IMR-90 (cell line): ENCODE measurements at regions not wholly inside any gene's neighbourhood (a gene's known extent, or its start where the extent isn't known, plus 50 kb on each side); places are given as distances from the start of the nearest gene placed in this dataset.

Experiments
- ATAC-seq: fragments of 200-7000 bp; cut with Tn5 transposase; 2 replicates; pipeline ENCODE4 v1.9.1; 2020; ENCODE audit warnings: low read depth, mild to moderate bottlenecking, moderate library complexity
- BruUV-seq: library from RNA; stranded (reverse); fragments of 400-500 nt; replicated peaks from 2 replicates; lab custom pipeline; 2021; lab: Mats Ljungman, UMichigan
- CTCF ChIA-PET: fragments of 300-600 bp; formaldehyde crosslinking; extraction: SDS; loops from one replicate; lab custom pipeline; 2021; ENCODE audit warnings: antibody characterized with exemption; lab: Yijun Ruan, JAX
- POLR2A ChIA-PET: fragments of 300-600 bp; sonication (Branson Sonifier 250); formaldehyde crosslinking; loops from one replicate; lab custom pipeline; 2022; ENCODE audit warnings: antibody characterized with exemption; ENCODE audit not compliant: unreplicated experiment; lab: Charles Lee
- DNase-seq: peaks from one replicate; pipeline ENCODE4 v3.0.0; 2013
- H2AFZ ChIP-seq: replicated peaks from 2 replicates; pipeline ENCODE3; 2013; ENCODE audit warnings: low read length, mild to moderate bottlenecking; ENCODE audit not compliant: poor library complexity
- H2AK5ac ChIP-seq: 2 replicates; pipeline ENCODE4 v1.6.1; 2013; ENCODE audit warnings: low read depth, low read length, inconsistent platforms
- H2AK9ac ChIP-seq: replicated peaks from 2 replicates; pipeline ENCODE3; 2013; ENCODE audit warnings: mild to moderate bottlenecking, low read depth, low read length, moderate library complexity; ENCODE audit not compliant: poor library complexity
- H2BK120ac ChIP-seq: 2 replicates; pipeline ENCODE4 v1.6.1; 2013; ENCODE audit warnings: low read depth, low read length, inconsistent platforms
- H2BK15ac ChIP-seq: 3 replicates; pipeline ENCODE4 v1.6.1; 2013; ENCODE audit warnings: low read depth, low read length, inconsistent platforms
- H2BK20ac ChIP-seq: 2 replicates; pipeline ENCODE4 v1.6.1; 2013; ENCODE audit warnings: low read depth, mild to moderate bottlenecking, inconsistent platforms, low read length, moderate library complexity
- H2BK5ac ChIP-seq: 2 replicates; pipeline ENCODE4 v1.6.1; 2013; ENCODE audit warnings: mild to moderate bottlenecking, low read depth, low read length, inconsistent platforms; ENCODE audit not compliant: poor library complexity, severe bottlenecking
- H3K14ac ChIP-seq: replicated peaks from 2 replicates; pipeline ENCODE4 v1.6.1; 2013; ENCODE audit warnings: low read depth, low read length, inconsistent platforms
- H3K18ac ChIP-seq: 2 replicates; pipeline ENCODE4 v1.6.1; 2013; ENCODE audit warnings: low read depth, low read length, control low read depth
- H3K23ac ChIP-seq: 2 replicates; pipeline ENCODE4 v1.6.1; 2013; ENCODE audit warnings: low read depth, low read length, inconsistent platforms
- H3K27ac ChIP-seq: 2 replicates; pipeline ENCODE4 v1.5.1; 2013; ENCODE audit warnings: mild to moderate bottlenecking, control low read depth, low read length; ENCODE audit not compliant: insufficient read depth
- H3K27me3 ChIP-seq: 2 replicates; pipeline ENCODE4 v1.6.1; 2013; ENCODE audit warnings: low read length; ENCODE audit not compliant: control insufficient read depth, insufficient read depth
- H3K36me3 ChIP-seq: 2 replicates; pipeline ENCODE4 v1.6.1; 2013; ENCODE audit warnings: low read length, mixed read lengths; ENCODE audit not compliant: control insufficient read depth, insufficient read depth
- H3K4ac ChIP-seq: 2 replicates; pipeline ENCODE4 v1.6.1; 2013; ENCODE audit warnings: low read depth, low read length, inconsistent platforms
- H3K4me1 ChIP-seq: 2 replicates; pipeline ENCODE4 v1.6.1; 2013; ENCODE audit warnings: low read length, mixed read lengths; ENCODE audit not compliant: control insufficient read depth, insufficient read depth
- H3K4me2 ChIP-seq: 2 replicates; pipeline ENCODE4 v1.6.1; 2013; ENCODE audit warnings: low read depth, mild to moderate bottlenecking, control low read depth, low read length, moderate library complexity
- H3K4me3 ChIP-seq: 2 replicates; pipeline ENCODE4 v1.5.1; 2013; ENCODE audit warnings: low read depth, mild to moderate bottlenecking, control low read depth, low read length, moderate library complexity; ENCODE audit not compliant: insufficient read depth
- H3K56ac ChIP-seq: 2 replicates; pipeline ENCODE4 v1.6.1; 2013; ENCODE audit warnings: low read length, inconsistent platforms; ENCODE audit not compliant: insufficient read depth; ENCODE audit errors: extremely low read depth
- H3K79me1 ChIP-seq, 2 experiments: 2 replicates each; pipeline ENCODE4 v1.6.1; 2013; ENCODE audit warnings: low read length in 2 of 2, inconsistent platforms in 1 of 2, low read depth in 1 of 2
- H3K9ac ChIP-seq: 2 replicates; pipeline ENCODE4 v1.6.1; 2013; ENCODE audit warnings: low read depth, low read length, control low read depth
- H3K9me1 ChIP-seq: 2 replicates; pipeline ENCODE4 v1.6.1; 2013; ENCODE audit warnings: low read length, inconsistent platforms; ENCODE audit not compliant: insufficient read depth
- H3K9me3 ChIP-seq: 2 replicates; pipeline ENCODE4 v1.6.1; 2013; ENCODE audit warnings: low read length; ENCODE audit not compliant: control insufficient read depth, insufficient read depth
- H4K20me1 ChIP-seq: 2 replicates; pipeline ENCODE4 v1.6.1; 2013; ENCODE audit warnings: low read length, inconsistent platforms; ENCODE audit not compliant: insufficient read depth
- H4K5ac ChIP-seq: 2 replicates; pipeline ENCODE4 v1.6.1; 2013; ENCODE audit warnings: mild to moderate bottlenecking, low read depth, low read length, control low read depth
- H4K8ac ChIP-seq, 2 experiments: 2 replicates each; pipeline ENCODE4 v1.6.1; 2013; ENCODE audit warnings: low read depth in 2 of 2, low read length in 2 of 2, control low read depth in 1 of 2, inconsistent platforms in 1 of 2
- H4K91ac ChIP-seq: 2 replicates; pipeline ENCODE4 v1.6.1; 2013; ENCODE audit warnings: low read depth, low read length, inconsistent platforms; ENCODE audit not compliant: insufficient read depth
- BHLHE40 ChIP-seq: fragments of 150-350 bp; IDR thresholded peaks from 2 replicates; pipeline ENCODE4 v1.6.1; 2016; ENCODE audit warnings: mild to moderate bottlenecking, low read depth, low read length
- CEBPB ChIP-seq: IDR thresholded peaks from 2 replicates; pipeline ENCODE4 v1.6.1; 2012; ENCODE audit warnings: low read depth, low read length, improper control_type of control experiment
- CHD1 ChIP-seq: IDR thresholded peaks from 2 replicates; pipeline ENCODE4 v1.6.1; 2012; ENCODE audit warnings: low read depth, low read length, improper control_type of control experiment
- CTCF ChIP-seq: conservative IDR thresholded peaks from 2 replicates; pipeline ENCODE4 v1.5.1; 2012; ENCODE audit warnings: mild to moderate bottlenecking, low read depth, low read length, improper control_type of control experiment
- ELK1 ChIP-seq: fragments of 150-350 bp; IDR thresholded peaks from 2 replicates; pipeline ENCODE4 v1.6.1; 2016; ENCODE audit warnings: low read depth, mild to moderate bottlenecking, low read length, moderate library complexity, borderline replicate concordance
- FOS ChIP-seq: fragments of 150-350 bp; IDR thresholded peaks from 2 replicates; pipeline ENCODE4 v1.6.1; 2016; ENCODE audit warnings: low read depth, low read length
- MAFK ChIP-seq: IDR thresholded peaks from 2 replicates; pipeline ENCODE4 v1.6.1; 2012; ENCODE audit warnings: low read depth, low read length, improper control_type of control experiment
- MAZ ChIP-seq: IDR thresholded peaks from 2 replicates; pipeline ENCODE4 v1.6.1; 2012; ENCODE audit warnings: low read depth, mild to moderate bottlenecking, low read length, improper control_type of control experiment, moderate library complexity, borderline replicate concordance
- MXI1 ChIP-seq: IDR thresholded peaks from 2 replicates; pipeline ENCODE4 v1.6.1; 2012; ENCODE audit warnings: low read depth, mild to moderate bottlenecking, low read length, moderate library complexity, borderline replicate concordance
- NFE2L2 ChIP-seq: fragments of 150-350 bp; IDR thresholded peaks from 2 replicates; pipeline ENCODE4 v1.6.1; 2016; ENCODE audit warnings: low read depth, mild to moderate bottlenecking, low read length
- POLR2A ChIP-seq: IDR thresholded peaks from 2 replicates; pipeline ENCODE4 v1.6.1; 2012; ENCODE audit warnings: mild to moderate bottlenecking, low read depth, low read length
- RAD21 ChIP-seq: IDR thresholded peaks from 2 replicates; pipeline ENCODE4 v1.6.1; 2012; ENCODE audit warnings: low read length, improper control_type of control experiment
- RCOR1 ChIP-seq: IDR thresholded peaks from 2 replicates; pipeline ENCODE4 v1.6.1; 2012; ENCODE audit warnings: mild to moderate bottlenecking, low read length, improper control_type of control experiment; ENCODE audit not compliant: insufficient replicate concordance
- RFX5 ChIP-seq: IDR thresholded peaks from 2 replicates; pipeline ENCODE4 v1.8.0; 2012; ENCODE audit warnings: low read depth, mild to moderate bottlenecking, low read length, moderate library complexity
- SMC3 ChIP-seq: fragments of 150-350 bp; IDR thresholded peaks from 2 replicates; pipeline ENCODE4 v1.6.1; 2016; ENCODE audit warnings: low read depth, mild to moderate bottlenecking, antibody characterized with exemption, low read length, moderate library complexity
- USF2 ChIP-seq: fragments of 150-350 bp; IDR thresholded peaks from 2 replicates; pipeline ENCODE4 v1.6.1; 2017; ENCODE audit warnings: mild to moderate bottlenecking, antibody characterized with exemption, low read length, low read depth
- WGBS, 2 experiments: methylation state at CpG; one replicate each; pipeline versions ENCODE4 v1.1.5 to v1.1.7; 2013; ENCODE audit warnings: missing lambda C conversion rate in 2 of 2; ENCODE audit not compliant: insufficient read length in 1 of 2; ENCODE audit errors: extremely low coverage in 2 of 2; 5-methylcytosine and 5-hydroxymethylcytosine counted together
- dilution Hi-C: fragments of 300-500 bp; cut with HindIII; formaldehyde crosslinking; loops from one replicate; pipeline ENCODE4 v1.14.3; 2018; ENCODE audit warnings: low sequenced_read_pairs; ENCODE audit not compliant: unreplicated experiment
- in situ Hi-C: fragments of 300-500 bp; cut with MboI; formaldehyde crosslinking; loops from 3 replicates; pipeline ENCODE4 v1.14.3; 2019; ENCODE audit warnings: low sequenced_read_pairs, inconsistent platforms, mixed read lengths
- intact Hi-C: fragments of 100-400 bp; cut with micrococcal nuclease; formaldehyde crosslinking; loops from 2 replicates; pipeline ENCODE4 v1.10.0; 2022

GRCh38 chr2:139201516-139201915 lies 421.3 kb upstream of the NXPH2 start:
- intact Hi-C loops (no loop called here), dilution Hi-C loops (no loop called here), in situ Hi-C loops (no loop called here)
- Histone ChIP-seq H3K9me1 (no peaks in the 10 kb centered on the region), H3K27me3 (no peaks in the 10 kb centered on the region), H3K4me2 (no peak overlapping the region), H2BK15ac (no peak overlapping the region), H2BK120ac (no peak overlapping the region), H4K5ac (no peak overlapping the region), H2BK20ac (no peak overlapping the region), H3K4me3 (no peak overlapping the region), H3K9me3 (0 out of 2 replicates have a peak, but pooled peaks cover 2% of the 10 kb centered on the region), H3K79me1 (no peaks in the 10 kb centered on the region), H3K4me1 (no peaks in the 10 kb centered on the region), H3K4ac (no peak overlapping the region), H4K20me1 (no peaks in the 10 kb centered on the region), H3K23ac (no peak overlapping the region), H2AK9ac (no peak overlapping the region), H3K14ac (no peak overlapping the region), H3K18ac (no peak overlapping the region), H3K56ac (no peak overlapping the region), H4K91ac (no peak overlapping the region), H2AFZ (no peak overlapping the region), H3K36me3 (no peaks in the 10 kb centered on the region), H4K8ac (no peak overlapping the region), H2AK5ac (no peak overlapping the region), H3K9ac (no peak overlapping the region), H3K27ac (no peak overlapping the region), H2BK5ac (no peak overlapping the region)
- TF ChIP-seq MXI1, result no peak
- TF ChIP-seq RFX5, result no peak
- no peak for TF ChIP-seq POLR2A
- no peak for TF ChIP-seq MAFK
- no peak for TF ChIP-seq RAD21
- no peak for TF ChIP-seq CHD1
- TF ChIP-seq NFE2L2, result no peak
- TF ChIP-seq BHLHE40, result no peak
- TF ChIP-seq SMC3, result no peak
- TF ChIP-seq CEBPB, result no peak
- no peak for TF ChIP-seq MAZ
- TF ChIP-seq RCOR1, result no peak
- TF ChIP-seq USF2, result no peak
- TF ChIP-seq CTCF, result no peak
- TF ChIP-seq ELK1, result no peak
- TF ChIP-seq FOS, result no peak
- no CpG with 5 or more reads among the region's 2 CpGs for WGBS, 2 experiments
- POLR2A ChIA-PET, result no interaction called here
- no peak for DNase-seq
- CTCF ChIA-PET, result no interaction called here
- BruUV-seq, result no TSS peak
- ATAC-seq, result no peak
